ENCODE measurements at regions not wholly inside any gene's neighbourhood (a gene's known extent, or its start where the extent isn't known, plus 50 kb on each side); places are given as distances from the start of the nearest gene placed in this dataset.

DNA sequence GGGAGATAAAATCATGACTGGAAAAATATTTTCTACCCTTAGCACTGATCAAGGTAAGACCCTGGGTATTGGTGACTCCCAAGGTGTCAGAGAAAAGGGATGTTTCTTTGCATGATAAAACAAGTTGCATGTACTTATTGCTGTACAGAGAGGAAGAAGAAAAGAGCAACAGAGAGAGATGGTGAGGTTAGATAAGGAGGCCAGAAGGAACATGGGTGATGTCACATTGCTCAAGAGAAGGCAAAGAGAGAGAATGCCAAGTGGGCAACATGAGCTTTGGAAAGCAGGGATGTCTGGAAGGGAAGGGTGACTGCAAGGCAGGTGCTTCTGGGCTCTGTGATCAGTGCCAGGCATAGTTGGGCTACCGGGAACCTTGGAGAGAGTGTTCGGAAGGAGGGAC, 65.1 kb upstream of the ADARB2 start:
- no peak overlapping the region for H2BK5ac ChIP-seq (ENCODE audit: low read depth, low read length, poor library complexity, severe bottlenecking)
- dilution Hi-C loops (cut with HindIII; ENCODE audit: low sequenced_read_pairs, unreplicated experiment): no loop called here
- H2AFZ ChIP-seq (replicated peaks; ENCODE audit: low read length, poor library complexity): no peak overlapping the region
- in situ Hi-C loops (cut with MboI; ENCODE audit: low sequenced_read_pairs): no loop called here
- DNase-seq: no peak
- no peak overlapping the region for H2BK120ac ChIP-seq (ENCODE audit: low read depth, low read length)
- H2BK20ac ChIP-seq (ENCODE audit: low read depth, low read length): no peak overlapping the region
- WGBS, 2 experiments (ENCODE audit: extremely low coverage in 2 of 2, insufficient read length in 1 of 2): 40% methylated on average over 1 of the region's 2 CpGs; no CpG with 5 or more reads in 1 of the 2 experiments
- H3K27me3 ChIP-seq (ENCODE audit: control insufficient read depth, insufficient read depth, low read length): no peaks in the 10 kb centered on the region
- no peak for ATAC-seq (ENCODE audit: low read depth)
- H2BK15ac ChIP-seq (ENCODE audit: low read depth, low read length): no peak overlapping the region
- H3K4ac ChIP-seq (ENCODE audit: low read depth, low read length): no peak overlapping the region
- TF ChIP-seq, protein P1, sequence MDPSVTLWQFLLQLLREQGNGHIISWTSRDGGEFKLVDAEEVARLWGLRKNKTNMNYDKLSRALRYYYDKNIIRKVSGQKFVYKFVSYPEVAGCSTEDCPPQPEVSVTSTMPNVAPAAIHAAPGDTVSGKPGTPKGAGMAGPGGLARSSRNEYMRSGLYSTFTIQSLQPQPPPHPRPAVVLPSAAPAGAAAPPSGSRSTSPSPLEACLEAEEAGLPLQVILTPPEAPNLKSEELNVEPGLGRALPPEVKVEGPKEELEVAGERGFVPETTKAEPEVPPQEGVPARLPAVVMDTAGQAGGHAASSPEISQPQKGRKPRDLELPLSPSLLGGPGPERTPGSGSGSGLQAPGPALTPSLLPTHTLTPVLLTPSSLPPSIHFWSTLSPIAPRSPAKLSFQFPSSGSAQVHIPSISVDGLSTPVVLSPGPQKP (IDR thresholded peaks at IDR 0.05; ENCODE audit: borderline replicate concordance, low read depth, low read length): no peak
- no peak for TF ChIP-seq POLR2A (IDR thresholded peaks at IDR 0.05; ENCODE audit: low read depth, low read length)
- no peak for TF ChIP-seq SMC3 (IDR thresholded peaks at IDR 0.05; ENCODE audit: low read depth, low read length)
- TF ChIP-seq MAFK (IDR thresholded peaks at IDR 0.05; ENCODE audit: low read depth, low read length): no peak
- POLR2A ChIA-PET (ENCODE audit: unreplicated experiment): no interaction called here
- no peak overlapping the region for H3K56ac ChIP-seq (ENCODE audit: extremely low read depth, insufficient read depth, low read length)
- no peak overlapping the region for H3K4me3 ChIP-seq (ENCODE audit: insufficient read depth, low read depth, low read length)
- H3K14ac ChIP-seq (replicated peaks; ENCODE audit: low read depth, low read length): no peak overlapping the region
- H3K9ac ChIP-seq (ENCODE audit: low read depth, low read length): no peak overlapping the region
- no peak overlapping the region for H4K91ac ChIP-seq (ENCODE audit: insufficient read depth, low read depth, low read length)
- H3K9me3 ChIP-seq (ENCODE audit: control insufficient read depth, insufficient read depth, low read length): peaks cover 38% of the 10 kb centered on the region
- H3K9me1 ChIP-seq (ENCODE audit: insufficient read depth, low read length): no peaks in the 10 kb centered on the region
- H4K5ac ChIP-seq (ENCODE audit: low read depth, low read length): no peak overlapping the region
- no peak overlapping the region for H2AK9ac ChIP-seq (replicated peaks; ENCODE audit: low read depth, low read length, poor library complexity)
- no peaks in the 10 kb centered on the region for H4K20me1 ChIP-seq (ENCODE audit: insufficient read depth, low read length)
- intact Hi-C loops (cut with micrococcal nuclease): no loop called here
- no peak overlapping the region for H3K18ac ChIP-seq (ENCODE audit: low read depth, low read length)
- no peaks in the 10 kb centered on the region for H3K79me1 ChIP-seq (ENCODE audit: low read depth in 1 of 2, low read length in 2 of 2)
- H3K27ac ChIP-seq (ENCODE audit: insufficient read depth, low read length): no peak overlapping the region
- no peak overlapping the region for H3K23ac ChIP-seq (ENCODE audit: low read depth, low read length)
- no TSS peak for BruUV-seq (replicated peaks)
- H4K8ac ChIP-seq (ENCODE audit: low read depth in 2 of 2, low read length in 2 of 2): no peak overlapping the region
- no peak overlapping the region for H3K4me2 ChIP-seq (ENCODE audit: low read depth, low read length)
- no peak overlapping the region for H2AK5ac ChIP-seq (ENCODE audit: low read depth, low read length)
- CTCF ChIA-PET: no interaction called here
- no peaks in the 10 kb centered on the region for H3K4me1 ChIP-seq (ENCODE audit: control insufficient read depth, insufficient read depth, low read length)
- H3K36me3 ChIP-seq (ENCODE audit: control insufficient read depth, insufficient read depth, low read length): no peaks in the 10 kb centered on the region
